ENCODE measurements at regions not wholly inside any gene's neighbourhood (a gene's known extent, or its start where the extent isn't known, plus 50 kb on each side); places are given as distances from the start of the nearest gene placed in this dataset.
"Not testable (repeated sequence)": the region's sequence is repeated elsewhere in the genome, so short reads cannot be mapped to it uniquely, and the experiment has no call there.

DNA sequence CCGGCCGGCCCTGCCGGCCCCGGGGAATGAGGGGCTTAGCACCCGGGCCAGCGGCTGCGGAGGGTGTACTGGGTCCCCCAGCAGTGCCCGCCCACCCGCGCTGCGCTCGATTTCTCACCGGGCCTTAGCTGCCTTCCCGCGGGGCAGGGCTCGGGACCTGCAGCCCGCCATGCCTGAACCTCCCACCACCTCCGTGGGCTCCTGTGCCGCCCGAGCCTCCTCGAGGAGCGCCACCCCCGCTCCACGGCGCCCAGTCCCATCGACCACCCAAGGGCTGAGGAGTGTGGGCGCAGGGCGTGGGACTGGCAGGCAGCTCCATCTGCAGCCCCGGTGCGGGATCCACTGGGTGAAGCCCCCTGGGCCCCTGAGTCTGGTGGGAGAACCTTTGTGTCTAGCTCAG, 145.5 kb upstream of the CDH7 start:
- not testable (repeated sequence) for H3K27me3 ChIP-seq (ENCODE audit: control insufficient read depth, insufficient read depth, low read length); ATAC-seq (ENCODE audit: low read depth in 2 of 2); H3K36me3 ChIP-seq (ENCODE audit: control insufficient read depth, insufficient read depth, low read length); H3K4me1 ChIP-seq (ENCODE audit: control insufficient read depth, insufficient read depth, low read length, poor library complexity, severe bottlenecking); H3K36me3 Mint-ChIP-seq; H3K4me3 ChIP-seq (ENCODE audit: low read depth, low read length); H3K27ac ChIP-seq (ENCODE audit: insufficient read depth, low read length, poor library complexity, severe bottlenecking); H3K27ac Mint-ChIP-seq; DNase-seq; H3K9me3 ChIP-seq (ENCODE audit: control insufficient read depth in 2 of 2, low read length in 2 of 2); H3K27me3 Mint-ChIP-seq; H3K4me1 Mint-ChIP-seq; H3K4me3 Mint-ChIP-seq
- peaks cover 6 to 25% (median 11%) of the 10 kb centered on the region in 7 donors for H3K9me3 Mint-ChIP-seq

DNA sequence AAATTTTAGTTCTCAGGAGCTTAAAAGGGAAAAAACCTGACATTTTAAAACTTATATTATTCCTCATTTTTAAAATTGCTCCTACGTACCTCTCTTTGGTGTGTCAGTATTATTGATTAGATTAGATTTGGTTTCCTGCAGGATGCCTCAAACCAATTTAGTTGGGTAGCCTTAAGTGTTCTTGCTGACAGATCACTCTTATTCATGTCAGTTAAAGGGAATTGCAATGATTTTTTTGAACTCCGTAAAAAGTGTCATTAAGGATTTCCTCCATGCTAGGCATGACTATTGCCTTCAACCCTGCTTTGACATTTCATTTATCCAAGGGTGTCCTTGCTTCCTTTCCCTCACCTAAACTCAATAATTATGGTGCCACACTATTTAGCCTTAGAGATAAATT, 149.0 kb upstream of the CDH7 start:
- Mint-ChIP-seq H3K36me3 (no peaks in the 10 kb centered on the region), H3K27me3 (no peaks in the 10 kb centered on the region), H3K4me1 (no peaks in the 10 kb centered on the region), H3K9me3 (peaks cover 3 to 25% (median 12%) of the 10 kb centered on the region in 7 donors), H3K27ac (no peak overlapping the region), H3K4me3 (no peak overlapping the region)
- Histone ChIP-seq H3K27ac (ENCODE audit: insufficient read depth, low read length, poor library complexity, severe bottlenecking) (no peak overlapping the region), H3K27me3 (ENCODE audit: control insufficient read depth, insufficient read depth, low read length) (no peaks in the 10 kb centered on the region), H3K36me3 (ENCODE audit: control insufficient read depth, insufficient read depth, low read length) (no peaks in the 10 kb centered on the region), H3K4me3 (ENCODE audit: low read depth, low read length) (no peak overlapping the region), H3K4me1 (ENCODE audit: control insufficient read depth, insufficient read depth, low read length, poor library complexity, severe bottlenecking) (no peaks in the 10 kb centered on the region), H3K9me3 (ENCODE audit: control insufficient read depth in 2 of 2, low read length in 2 of 2) (peaks cover 0 to 3% of the 10 kb centered on the region in 2 experiments)
- ATAC-seq (ENCODE audit: low read depth in 2 of 2) (no peak), DNase-seq (no peak)

DNA sequence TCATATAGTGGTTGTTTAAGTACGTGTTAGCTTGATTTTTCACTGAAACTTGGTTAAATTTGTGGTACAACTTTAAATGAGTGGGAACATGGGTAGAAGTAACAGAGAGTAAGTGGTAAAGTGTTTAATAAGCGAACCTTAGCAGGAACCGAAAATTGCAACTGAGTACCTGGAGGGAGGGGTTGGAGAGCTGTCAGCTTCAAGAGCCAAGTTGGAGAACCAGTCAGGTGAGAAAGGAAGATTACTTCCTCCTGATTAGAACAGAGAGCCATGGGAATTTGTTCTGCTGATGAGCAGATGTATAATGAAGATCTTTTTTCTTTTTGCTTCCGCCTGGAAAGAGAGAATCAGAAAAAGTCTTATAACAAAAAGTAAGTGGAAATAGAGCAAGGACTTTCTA, 158.4 kb upstream of the CDH7 start:
- DNase-seq = no peak
- H3K9me3 Mint-ChIP-seq = peaks cover 3 to 23% (median 11%) of the 10 kb centered on the region in 7 donors
- H3K4me1 Mint-ChIP-seq = no peaks in the 10 kb centered on the region
- Histone ChIP-seq H3K27ac (ENCODE audit: insufficient read depth, low read length, poor library complexity, severe bottlenecking) (no peak overlapping the region), H3K4me3 (ENCODE audit: low read depth, low read length) (no peak overlapping the region), H3K4me1 (ENCODE audit: control insufficient read depth, insufficient read depth, low read length, poor library complexity, severe bottlenecking) (no peaks in the 10 kb centered on the region), H3K36me3 (ENCODE audit: control insufficient read depth, insufficient read depth, low read length) (no peaks in the 10 kb centered on the region), H3K27me3 (ENCODE audit: control insufficient read depth, insufficient read depth, low read length) (no peaks in the 10 kb centered on the region), H3K9me3 (ENCODE audit: control insufficient read depth in 2 of 2, low read length in 2 of 2) (peaks cover 0 to 1% of the 10 kb centered on the region in 2 experiments)
- H3K27me3 Mint-ChIP-seq = no peaks in the 10 kb centered on the region
- no peak overlapping the region for H3K27ac Mint-ChIP-seq
- no peaks in the 10 kb centered on the region for H3K36me3 Mint-ChIP-seq
- H3K4me3 Mint-ChIP-seq = no peak overlapping the region
- ATAC-seq (ENCODE audit: low read depth in 2 of 2) = no peak

DNA sequence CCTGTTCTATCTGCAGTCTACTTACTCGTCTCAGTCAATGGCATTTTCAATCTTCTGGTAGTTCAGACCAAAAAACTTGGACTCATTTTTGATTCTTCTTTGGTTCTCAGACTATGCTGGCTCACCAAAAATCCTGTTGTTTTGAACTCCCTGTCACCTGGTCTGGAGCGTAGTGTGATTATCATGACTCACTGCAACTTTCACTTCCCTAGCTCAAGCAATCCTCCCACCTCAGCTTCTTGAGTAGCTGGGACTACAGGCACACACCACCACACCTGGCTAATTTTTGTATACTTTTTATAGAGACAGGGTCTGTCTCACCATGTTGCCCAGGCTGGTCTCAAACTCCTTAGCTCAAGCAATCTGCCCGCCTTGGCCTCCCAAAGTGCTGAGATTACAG, 163.3 kb upstream of the CDH7 start:
- H3K9me3 ChIP-seq (ENCODE audit: control insufficient read depth in 2 of 2, low read length in 2 of 2) = no peaks in the 10 kb centered on the region

DNA sequence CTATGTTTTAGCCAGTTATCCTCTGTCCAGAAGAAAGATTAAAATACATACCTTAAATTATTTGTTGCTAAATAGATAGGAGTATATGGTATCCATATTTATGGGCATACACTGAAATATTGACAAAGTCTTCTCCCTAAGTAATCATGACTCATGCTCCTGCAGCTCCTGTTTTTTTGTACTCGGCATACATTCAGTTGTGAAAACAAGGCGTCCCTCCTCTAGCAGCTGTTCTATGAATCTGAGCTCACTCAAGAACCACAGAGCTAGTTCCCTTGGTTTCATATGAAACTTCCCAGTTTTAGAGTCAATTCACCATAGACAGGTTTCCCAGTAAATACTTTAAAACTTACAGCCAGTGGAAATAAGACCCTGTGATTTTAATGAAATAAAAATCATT, 168.7 kb upstream of the CDH7 start:
- not testable (repeated sequence) for H3K36me3 ChIP-seq (ENCODE audit: control insufficient read depth, insufficient read depth, low read length); H3K27ac Mint-ChIP-seq; DNase-seq; H3K27me3 ChIP-seq (ENCODE audit: control insufficient read depth, insufficient read depth, low read length); H3K4me3 ChIP-seq (ENCODE audit: low read depth, low read length); H3K27ac ChIP-seq (ENCODE audit: insufficient read depth, low read length, poor library complexity, severe bottlenecking); H3K36me3 Mint-ChIP-seq; H3K9me3 ChIP-seq (ENCODE audit: control insufficient read depth in 2 of 2, low read length in 2 of 2); H3K4me3 Mint-ChIP-seq; H3K4me1 ChIP-seq (ENCODE audit: control insufficient read depth, insufficient read depth, low read length, poor library complexity, severe bottlenecking); ATAC-seq (ENCODE audit: low read depth in 2 of 2); H3K27me3 Mint-ChIP-seq; H3K4me1 Mint-ChIP-seq
- peaks cover 4 to 19% (median 9%) of the 10 kb centered on the region in 7 donors for H3K9me3 Mint-ChIP-seq

More for the DNA sequence above, 163.3 kb upstream of the CDH7 start:
- no peaks in the 10 kb centered on the region for H3K27me3 Mint-ChIP-seq
- no peak for ATAC-seq (ENCODE audit: low read depth in 2 of 2)
- H3K4me3 Mint-ChIP-seq = no peak overlapping the region
- Histone ChIP-seq H3K27ac (ENCODE audit: insufficient read depth, low read length, poor library complexity, severe bottlenecking) (no peak overlapping the region), H3K4me1 (ENCODE audit: control insufficient read depth, insufficient read depth, low read length, poor library complexity, severe bottlenecking) (no peaks in the 10 kb centered on the region), H3K36me3 (ENCODE audit: control insufficient read depth, insufficient read depth, low read length) (no peaks in the 10 kb centered on the region), H3K27me3 (ENCODE audit: control insufficient read depth, insufficient read depth, low read length) (no peaks in the 10 kb centered on the region), H3K4me3 (ENCODE audit: low read depth, low read length) (no peak overlapping the region)
- no peaks in the 10 kb centered on the region for H3K4me1 Mint-ChIP-seq
- H3K27ac Mint-ChIP-seq = no peak overlapping the region
- H3K9me3 Mint-ChIP-seq = peaks cover 6 to 25% (median 11%) of the 10 kb centered on the region in 7 donors
- no peak for DNase-seq
- no peaks in the 10 kb centered on the region for H3K36me3 Mint-ChIP-seq

- Mint-ChIP-seq H3K36me3 (no peaks in the 10 kb centered on the region), H3K4me1 (no peaks in the 10 kb centered on the region), H3K27me3 (no peaks in the 10 kb centered on the region), H3K4me3 (no peak overlapping the region), H3K9me3 (peaks cover 0 to 7% (median 0%) of the 10 kb centered on the region in 7 donors), H3K27ac (no peak overlapping the region)
- no peak for DNase-seq
- H3K36me3 ChIP-seq (ENCODE audit: control insufficient read depth, insufficient read depth, low read length) = no peaks in the 10 kb centered on the region
- no peaks in the 10 kb centered on the region for H3K4me1 ChIP-seq (ENCODE audit: control insufficient read depth, insufficient read depth, low read length, poor library complexity, severe bottlenecking)
- no peak overlapping the region for H3K4me3 ChIP-seq (ENCODE audit: low read depth, low read length)
- peaks cover 2 to 9% of the 10 kb centered on the region in 2 experiments for H3K9me3 ChIP-seq (ENCODE audit: control insufficient read depth in 2 of 2, low read length in 2 of 2)
- H3K27me3 ChIP-seq (ENCODE audit: control insufficient read depth, insufficient read depth, low read length) = no peaks in the 10 kb centered on the region
- ATAC-seq (ENCODE audit: low read depth in 2 of 2) = no peak
- H3K27ac ChIP-seq (ENCODE audit: insufficient read depth, low read length, poor library complexity, severe bottlenecking) = no peak overlapping the region
Observed at GRCh38 chr18:65568866-65569265, 181.9 kb upstream of the CDH7 start.

DNA sequence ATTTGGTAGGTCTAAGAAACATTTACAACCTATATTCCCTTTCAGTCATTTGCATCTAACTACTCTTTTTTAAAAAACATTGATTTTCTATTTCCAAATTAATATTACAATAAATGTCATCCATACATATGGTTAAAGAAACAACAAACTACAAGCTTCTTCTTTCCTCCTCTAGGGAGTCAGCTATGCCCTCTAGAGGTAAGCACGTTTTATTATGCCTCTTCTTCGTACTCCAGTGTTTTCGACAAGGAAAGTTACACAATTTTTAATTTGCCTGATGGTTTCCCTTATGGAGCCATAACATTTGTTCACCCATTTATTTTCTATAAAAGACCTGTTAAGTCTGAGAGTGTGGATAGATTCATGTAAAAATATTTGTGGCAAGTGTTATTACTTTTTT, 183.4 kb upstream of the CDH7 start:
- no peak for ATAC-seq (ENCODE audit: low read depth in 2 of 2)

GRCh38 chr18:65548316-65548715, 202.5 kb upstream of the CDH7 start:
- DNase-seq (no peak), ATAC-seq (ENCODE audit: low read depth in 2 of 2) (no peak)
- H3K9me3 ChIP-seq (ENCODE audit: control insufficient read depth in 2 of 2, low read length in 2 of 2) = peaks cover 0 to 4% of the 10 kb centered on the region in 2 experiments
- Mint-ChIP-seq H3K36me3 (no peaks in the 10 kb centered on the region), H3K4me1 (no peaks in the 10 kb centered on the region), H3K27me3 (no peaks in the 10 kb centered on the region), H3K9me3 (peaks cover 0 to 22% (median 5%) of the 10 kb centered on the region in 7 donors), H3K27ac (no peak overlapping the region), H3K4me3 (no peak overlapping the region)
- no peaks in the 10 kb centered on the region for H3K36me3 ChIP-seq (ENCODE audit: control insufficient read depth, insufficient read depth, low read length)
- no peak overlapping the region for H3K4me3 ChIP-seq (ENCODE audit: low read depth, low read length)
- no peak overlapping the region for H3K27ac ChIP-seq (ENCODE audit: insufficient read depth, low read length, poor library complexity, severe bottlenecking)
- no peaks in the 10 kb centered on the region for H3K27me3 ChIP-seq (ENCODE audit: control insufficient read depth, insufficient read depth, low read length)
- H3K4me1 ChIP-seq (ENCODE audit: control insufficient read depth, insufficient read depth, low read length, poor library complexity, severe bottlenecking) = no peaks in the 10 kb centered on the region

More for the DNA sequence above, 183.4 kb upstream of the CDH7 start:
- Mint-ChIP-seq H3K4me3 (no peak overlapping the region), H3K4me1 (no peaks in the 10 kb centered on the region), H3K9me3 (peaks cover 0 to 10% (median under 1%) of the 10 kb centered on the region in 7 donors), H3K27ac (no peak overlapping the region), H3K27me3 (no peaks in the 10 kb centered on the region), H3K36me3 (no peaks in the 10 kb centered on the region)
- no peak for DNase-seq
- no peak overlapping the region for H3K27ac ChIP-seq (ENCODE audit: insufficient read depth, low read length, poor library complexity, severe bottlenecking)
- no peak overlapping the region for H3K4me3 ChIP-seq (ENCODE audit: low read depth, low read length)
- H3K9me3 ChIP-seq (ENCODE audit: control insufficient read depth in 2 of 2, low read length in 2 of 2) = peaks cover 0 to 9% of the 10 kb centered on the region in 2 experiments
- no peaks in the 10 kb centered on the region for H3K4me1 ChIP-seq (ENCODE audit: control insufficient read depth, insufficient read depth, low read length, poor library complexity, severe bottlenecking)
- no peaks in the 10 kb centered on the region for H3K27me3 ChIP-seq (ENCODE audit: control insufficient read depth, insufficient read depth, low read length)
- H3K36me3 ChIP-seq (ENCODE audit: control insufficient read depth, insufficient read depth, low read length) = no peaks in the 10 kb centered on the region

Data from CD4-positive, CD25-positive, alpha-beta regulatory T cell (primary cell).